CD4-positive, CD25-positive, alpha-beta regulatory T cell (primary cell): ENCODE measurements at regions not wholly inside any gene's neighbourhood (a gene's known extent, or its start where the extent isn't known, plus 50 kb on each side); places are given as distances from the start of the nearest gene placed in this dataset.

Experiments used
- ATAC-seq, 2 donors: fragments of 150-1000 bp; cut with Tn5 transposase; one replicate each; pipeline ENCODE4 v1.10.0; 2021; ENCODE audit warnings: low read depth in 2 of 2, moderate number of reproducible peaks in 2 of 2, moderate library complexity in 1 of 2
- DNase-seq, 3 donors: peaks; one replicate each; pipeline versions ENCODE4 v3.0.0 to v3.0.0-alpha.2; 2012 to 2022; ENCODE audit warnings: mixed read lengths in 1 of 3
- H3K27ac ChIP-seq: one replicate; pipeline ENCODE4 v1.7.0; 2013; ENCODE audit warnings: mild to moderate bottlenecking, low read length; ENCODE audit not compliant: insufficient read depth, poor library complexity, severe bottlenecking
- H3K27me3 ChIP-seq: one replicate; pipeline ENCODE4 v1.7.0; 2013; ENCODE audit warnings: low read length; ENCODE audit not compliant: control insufficient read depth, insufficient read depth
- H3K36me3 ChIP-seq: one replicate; pipeline ENCODE4 v1.7.0; 2013; ENCODE audit warnings: mild to moderate bottlenecking, low read length, moderate library complexity; ENCODE audit not compliant: control insufficient read depth, insufficient read depth
- H3K4me1 ChIP-seq: 2 replicates; pipeline ENCODE4 v1.7.0; 2013; ENCODE audit warnings: mild to moderate bottlenecking, low read length; ENCODE audit not compliant: insufficient read depth, control insufficient read depth, poor library complexity, severe bottlenecking
- H3K4me3 ChIP-seq: one replicate; pipeline ENCODE4 v1.7.0; 2013; ENCODE audit warnings: low read depth, mild to moderate bottlenecking, low read length, moderate library complexity
- H3K9me3 ChIP-seq, 2 experiments: 1 replicate in 1 of 2; 2 replicates in 1 of 2; pipeline ENCODE4 v1.7.0; 2013; ENCODE audit warnings: low read length in 2 of 2, mild to moderate bottlenecking in 1 of 2, moderate library complexity in 1 of 2; ENCODE audit not compliant: control insufficient read depth in 2 of 2
- H3K27ac Mint-ChIP-seq, 3 donors: one replicate each; pipeline ENCODE4 v1.8.0; 2020 to 2022; ENCODE audit warnings: mild to moderate bottlenecking in 3 of 3, mixed read lengths in 3 of 3, moderate library complexity in 2 of 3
- H3K27me3 Mint-ChIP-seq: one replicate; pipeline ENCODE4 v1.8.0; 2022; ENCODE audit warnings: mild to moderate bottlenecking, mixed read lengths
- H3K36me3 Mint-ChIP-seq: one replicate; pipeline ENCODE4 v1.8.0; 2020; ENCODE audit warnings: mixed read lengths
- H3K4me1 Mint-ChIP-seq, 4 donors: one replicate each; pipeline ENCODE4 v1.8.0; 2020 to 2022; ENCODE audit warnings: mixed read lengths in 4 of 4, mild to moderate bottlenecking in 1 of 4
- H3K4me3 Mint-ChIP-seq, 4 donors: one replicate each; pipeline ENCODE4 v1.8.0; 2020 to 2022; ENCODE audit warnings: mild to moderate bottlenecking in 4 of 4, mixed read lengths in 4 of 4, moderate library complexity in 3 of 4
- H3K9me3 Mint-ChIP-seq, 7 donors: one replicate each; pipeline ENCODE4 v1.8.0; 2020 to 2022; ENCODE audit warnings: mixed read lengths in 7 of 7, mild to moderate bottlenecking in 3 of 7, moderate library complexity in 2 of 7

DNA sequence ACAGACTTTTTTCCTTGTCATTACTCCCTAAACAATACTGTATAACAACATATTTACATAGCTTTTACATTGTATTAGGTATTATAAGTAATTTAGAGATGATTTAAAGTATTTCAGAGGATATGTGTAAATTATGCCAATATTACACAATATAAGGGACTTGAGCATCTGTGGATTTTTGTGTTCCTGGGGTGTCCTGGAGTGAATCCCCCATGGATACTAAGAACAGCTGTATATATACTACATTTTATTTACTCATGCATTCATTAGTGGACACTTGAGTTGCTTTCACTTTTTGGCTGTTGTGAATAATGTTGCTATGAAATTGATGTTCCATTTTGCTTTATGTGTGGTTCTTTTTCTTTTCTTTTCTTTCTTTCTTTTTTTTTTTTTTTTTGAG is 348.8 kb downstream of the SH3GL2 start:
- H3K4me1 ChIP-seq = no peaks in the 10 kb centered on the region
- H3K27me3 ChIP-seq = no peaks in the 10 kb centered on the region
- H3K36me3 ChIP-seq = no peaks in the 10 kb centered on the region
- no peak for DNase-seq
- Mint-ChIP-seq H3K9me3 (peaks cover 0 to 7% (median 2%) of the 10 kb centered on the region in 7 donors), H3K36me3 (no peaks in the 10 kb centered on the region), H3K27ac (no peak overlapping the region), H3K4me3 (no peak overlapping the region), H3K27me3 (no peaks in the 10 kb centered on the region), H3K4me1 (no peaks in the 10 kb centered on the region)
- H3K4me3 ChIP-seq = no peak overlapping the region
- no peak for ATAC-seq
- H3K9me3 ChIP-seq = peaks cover 0 to 2% of the 10 kb centered on the region in 2 experiments
- H3K27ac ChIP-seq = no peak overlapping the region

DNA sequence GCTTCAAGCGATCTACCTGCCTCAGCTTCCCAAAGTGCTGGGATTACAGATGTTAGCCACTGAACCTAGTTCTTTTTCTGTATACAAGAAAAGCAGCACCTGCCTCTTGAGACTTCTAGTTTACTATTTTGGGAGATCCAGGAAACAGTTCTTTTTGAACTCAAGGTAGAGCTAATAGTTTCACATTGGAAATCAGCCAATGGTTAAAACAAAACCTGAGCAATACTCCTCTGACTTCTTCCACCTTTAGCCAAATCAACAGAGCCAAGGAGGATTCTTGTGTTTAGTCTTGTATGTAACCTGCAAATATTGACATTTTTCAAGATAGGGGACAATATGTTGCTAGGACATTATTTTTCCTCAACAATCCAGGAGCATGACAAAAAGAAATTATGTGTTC is 349.4 kb downstream of the SH3GL2 start:
- Mint-ChIP-seq H3K4me3 (no peak overlapping the region), H3K27me3 (no peaks in the 10 kb centered on the region), H3K9me3 (peaks cover 0 to 5% (median 2%) of the 10 kb centered on the region in 7 donors), H3K4me1 (no peaks in the 10 kb centered on the region), H3K27ac (no peak overlapping the region), H3K36me3 (no peaks in the 10 kb centered on the region)
- peaks cover 0 to 2% of the 10 kb centered on the region in 2 experiments for H3K9me3 ChIP-seq
- DNase-seq = no peak
- H3K4me1 ChIP-seq = no peaks in the 10 kb centered on the region
- no peak for ATAC-seq
- no peaks in the 10 kb centered on the region for H3K36me3 ChIP-seq
- no peak overlapping the region for H3K27ac ChIP-seq
- H3K27me3 ChIP-seq = no peaks in the 10 kb centered on the region
- H3K4me3 ChIP-seq = no peak overlapping the region

DNA sequence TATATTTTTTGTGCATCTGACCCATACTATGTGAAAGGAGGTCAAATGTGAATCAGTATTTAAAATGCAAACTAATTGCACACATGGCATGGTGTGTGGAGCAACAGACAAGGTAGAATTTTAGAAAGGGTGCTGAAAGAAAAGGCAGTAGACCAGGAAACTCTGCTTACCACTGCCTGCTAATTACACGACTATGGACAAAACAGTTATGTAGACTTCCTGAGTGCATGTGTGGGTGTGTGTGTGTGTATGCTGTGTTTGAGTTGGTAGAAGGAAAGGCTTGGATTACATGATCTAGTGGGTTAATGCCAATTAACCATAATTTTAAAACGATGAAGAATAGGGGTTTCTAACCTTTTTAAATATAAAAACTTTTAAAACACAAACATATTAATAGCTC is 349.9 kb downstream of the SH3GL2 start:
- H3K27me3 ChIP-seq = no peaks in the 10 kb centered on the region
- Mint-ChIP-seq H3K27me3 (no peaks in the 10 kb centered on the region), H3K4me1 (no peaks in the 10 kb centered on the region), H3K4me3 (no peak overlapping the region), H3K9me3 (peaks cover 0 to 5% (median 2%) of the 10 kb centered on the region in 7 donors), H3K27ac (no peak overlapping the region), H3K36me3 (no peaks in the 10 kb centered on the region)
- H3K9me3 ChIP-seq = peaks cover 0 to 2% of the 10 kb centered on the region in 2 experiments
- H3K36me3 ChIP-seq = no peaks in the 10 kb centered on the region
- ATAC-seq (no peak), DNase-seq (no peak)
- H3K4me3 ChIP-seq = no peak overlapping the region
- H3K4me1 ChIP-seq = no peaks in the 10 kb centered on the region
- no peak overlapping the region for H3K27ac ChIP-seq

DNA sequence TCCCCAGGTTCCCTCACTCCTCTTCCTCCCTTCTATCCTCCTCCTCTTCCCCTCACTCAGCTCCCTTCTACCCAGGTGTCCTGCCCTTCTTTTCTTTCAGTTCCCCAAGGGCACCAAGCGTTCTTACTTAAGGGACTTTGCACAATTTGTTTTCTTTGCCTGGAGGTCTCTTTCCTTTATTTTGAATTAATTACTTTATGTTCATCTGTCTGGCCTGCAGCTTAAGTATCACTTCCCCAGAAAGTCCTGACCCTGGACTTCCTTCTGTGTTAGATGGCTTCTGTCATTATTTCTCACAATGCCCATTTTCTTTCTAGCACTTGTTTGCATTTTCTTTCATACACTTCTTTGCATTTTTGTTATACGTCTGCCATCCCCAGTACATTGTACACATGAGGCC is 350.6 kb downstream of the SH3GL2 start:
- Mint-ChIP-seq H3K27me3 (no peaks in the 10 kb centered on the region), H3K27ac (no peak overlapping the region), H3K36me3 (no peaks in the 10 kb centered on the region), H3K4me1 (no peaks in the 10 kb centered on the region), H3K9me3 (peaks cover 0 to 5% (median 2%) of the 10 kb centered on the region in 7 donors), H3K4me3 (no peak overlapping the region)
- H3K27ac ChIP-seq = no peak overlapping the region
- H3K4me1 ChIP-seq = no peaks in the 10 kb centered on the region
- peaks cover 0 to 2% of the 10 kb centered on the region in 2 experiments for H3K9me3 ChIP-seq
- no peak for DNase-seq
- H3K4me3 ChIP-seq = no peak overlapping the region
- no peaks in the 10 kb centered on the region for H3K36me3 ChIP-seq
- no peaks in the 10 kb centered on the region for H3K27me3 ChIP-seq
- no peak for ATAC-seq

DNA sequence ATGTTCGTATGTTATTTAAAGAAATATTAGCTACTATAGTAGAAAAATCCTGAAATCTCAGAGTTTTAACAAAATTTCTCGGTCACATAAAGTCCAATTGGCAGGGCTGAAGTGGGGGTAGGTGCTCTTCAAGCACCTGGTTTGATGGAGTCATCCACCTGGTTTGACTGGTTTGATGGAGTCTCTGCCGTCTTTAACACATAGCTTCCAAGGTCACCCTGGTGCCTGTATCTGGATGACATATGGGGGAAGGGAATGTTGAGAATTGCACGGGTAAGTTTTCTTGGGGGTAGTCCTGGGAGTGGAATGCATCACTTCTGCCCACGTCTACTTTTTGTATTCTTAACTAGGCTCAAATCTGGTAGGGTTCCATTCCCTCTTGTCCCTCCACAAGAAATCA is 351.2 kb downstream of the SH3GL2 start:
- Histone ChIP-seq H3K9me3 (peaks cover 0 to 2% of the 10 kb centered on the region in 2 experiments), H3K4me1 (no peaks in the 10 kb centered on the region), H3K4me3 (no peak overlapping the region), H3K36me3 (no peaks in the 10 kb centered on the region), H3K27ac (no peak overlapping the region), H3K27me3 (no peaks in the 10 kb centered on the region)
- Mint-ChIP-seq H3K4me3 (no peak overlapping the region), H3K9me3 (peaks cover 0 to 5% (median 2%) of the 10 kb centered on the region in 7 donors), H3K27me3 (no peaks in the 10 kb centered on the region), H3K36me3 (no peaks in the 10 kb centered on the region), H3K4me1 (no peaks in the 10 kb centered on the region), H3K27ac (no peak overlapping the region)
- DNase-seq (no peak), ATAC-seq (no peak)

DNA sequence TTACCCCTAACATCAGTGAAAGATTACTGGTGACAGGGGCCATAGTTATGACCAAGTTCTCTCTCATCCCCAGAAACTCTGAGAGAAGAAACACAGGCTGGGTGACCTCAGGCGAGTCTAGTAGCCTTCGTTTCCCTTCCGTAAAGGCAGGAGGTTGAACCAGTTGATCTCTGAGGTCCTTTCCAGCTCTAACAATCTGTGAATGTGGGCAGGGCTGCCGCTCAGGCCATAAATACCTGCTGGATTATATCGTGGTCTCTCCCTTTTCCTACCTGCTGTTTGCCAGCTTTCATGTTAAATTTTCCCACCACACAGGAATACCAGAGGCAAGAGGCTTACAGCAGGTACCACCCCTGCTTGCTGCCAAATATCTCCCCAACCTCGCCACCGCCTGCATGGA is 357.5 kb downstream of the SH3GL2 start:
- Histone ChIP-seq H3K36me3 (no peaks in the 10 kb centered on the region), H3K9me3 (no peaks in the 10 kb centered on the region), H3K27me3 (no peaks in the 10 kb centered on the region), H3K4me1 (no peaks in the 10 kb centered on the region), H3K4me3 (no peak overlapping the region), H3K27ac (no peak overlapping the region)
- Mint-ChIP-seq H3K36me3 (no peaks in the 10 kb centered on the region), H3K27me3 (no peaks in the 10 kb centered on the region), H3K9me3 (peaks cover 0 to 8% (median 4%) of the 10 kb centered on the region in 7 donors), H3K27ac (no peak overlapping the region), H3K4me3 (no peak overlapping the region), H3K4me1 (no peaks in the 10 kb centered on the region)
- no peak for DNase-seq
- ATAC-seq = no peak

DNA sequence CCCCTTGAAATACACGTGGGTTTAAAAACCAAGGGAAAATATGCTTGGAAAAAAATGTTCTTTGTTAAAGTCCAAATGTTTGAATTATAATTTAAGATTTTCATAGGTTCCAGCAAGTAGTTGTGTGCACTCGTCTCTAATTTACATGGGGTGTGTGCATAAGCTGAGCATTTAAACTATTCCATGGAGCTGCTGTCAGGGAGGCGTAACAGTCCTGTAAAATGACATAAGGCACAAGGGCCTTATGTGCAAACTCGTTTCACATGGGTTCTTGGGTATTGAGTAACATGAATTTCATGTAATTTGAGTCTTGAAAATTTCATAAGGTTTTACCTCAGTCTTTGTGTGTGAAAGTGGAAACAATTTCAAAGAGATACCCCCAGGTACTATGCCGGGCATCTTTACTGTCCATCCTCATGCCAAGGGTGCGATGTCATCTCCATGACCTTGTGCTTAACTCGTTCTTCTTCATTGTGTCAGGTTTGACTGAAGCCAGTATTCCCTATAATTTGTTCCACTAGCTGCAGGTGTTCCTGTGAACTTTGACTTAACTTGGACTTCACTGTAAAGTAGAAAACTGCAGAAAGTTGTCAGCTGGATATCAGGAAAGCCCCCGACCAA is 359.3 kb downstream of the SH3GL2 start:
- no peak overlapping the region for H3K27ac ChIP-seq
- H3K4me1 ChIP-seq = no peaks in the 10 kb centered on the region
- no peaks in the 10 kb centered on the region for H3K27me3 ChIP-seq
- H3K36me3 Mint-ChIP-seq = no peaks in the 10 kb centered on the region
- H3K27ac Mint-ChIP-seq = no peak overlapping the region
- no peaks in the 10 kb centered on the region for H3K36me3 ChIP-seq
- H3K4me3 Mint-ChIP-seq = no peak overlapping the region
- DNase-seq (no peak), ATAC-seq (no peak)
- peaks cover 0 to 8% (median 4%) of the 10 kb centered on the region in 7 donors for H3K9me3 Mint-ChIP-seq
- H3K4me3 ChIP-seq = no peak overlapping the region
- no peaks in the 10 kb centered on the region for H3K9me3 ChIP-seq
- no peaks in the 10 kb centered on the region for H3K4me1 Mint-ChIP-seq
- H3K27me3 Mint-ChIP-seq = no peaks in the 10 kb centered on the region

DNA sequence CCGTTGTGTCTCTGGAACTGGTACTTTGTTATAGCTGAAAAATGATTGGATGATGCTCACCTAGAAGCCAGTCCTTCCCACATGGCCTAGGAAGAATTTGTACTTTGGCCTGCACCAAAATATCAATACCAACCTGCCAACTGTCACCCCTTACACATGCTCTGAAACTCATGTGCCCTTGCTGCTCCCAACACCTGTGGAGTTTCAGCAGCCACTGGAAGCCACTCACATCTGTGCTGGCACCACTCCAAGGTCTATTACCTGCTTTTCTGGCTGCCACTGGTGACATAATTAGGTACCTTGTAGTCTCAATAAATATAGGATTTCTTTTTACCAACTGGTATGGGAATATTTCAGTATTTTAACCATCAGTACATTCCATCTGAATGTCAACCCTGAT is 363.6 kb downstream of the SH3GL2 start:
- no peaks in the 10 kb centered on the region for H3K36me3 ChIP-seq
- H3K27me3 Mint-ChIP-seq = no peaks in the 10 kb centered on the region
- ATAC-seq = no peak
- no peak for DNase-seq
- H3K4me3 ChIP-seq = no peak overlapping the region
- H3K36me3 Mint-ChIP-seq = no peaks in the 10 kb centered on the region
- no peaks in the 10 kb centered on the region for H3K27me3 ChIP-seq
- peaks cover 0 to 8% (median 6%) of the 10 kb centered on the region in 7 donors for H3K9me3 Mint-ChIP-seq
- no peaks in the 10 kb centered on the region for H3K9me3 ChIP-seq
- H3K27ac Mint-ChIP-seq = no peak overlapping the region
- H3K4me3 Mint-ChIP-seq = no peak overlapping the region
- no peaks in the 10 kb centered on the region for H3K4me1 ChIP-seq
- H3K27ac ChIP-seq = no peak overlapping the region
- no peaks in the 10 kb centered on the region for H3K4me1 Mint-ChIP-seq
